Esophagus muscularis mucosa (tissue), 4 donors: ENCODE measurements at regions not wholly inside any gene's neighbourhood (a gene's known extent, or its start where the extent isn't known, plus 50 kb on each side); places are given as distances from the start of the nearest gene placed in this dataset.
"Not testable (repeated sequence)": the region's sequence is repeated elsewhere in the genome, so short reads cannot be mapped to it uniquely, and the experiment has no call there.

Source experiments
- DNase-seq: peaks from one replicate; pipeline ENCODE4 v3.0.0-alpha.2; 2017; ENCODE audit errors: extremely low spot score
- H3K27ac ChIP-seq, 4 donors: fragments of 200-600 bp; sonication (generic); replicated peaks in 1 of 4; 1 replicate in 3 of 4; 2 replicates in 1 of 4; pipeline ENCODE4 v1.5.1; 2016 to 2019; ENCODE audit warnings: mild to moderate bottlenecking in 1 of 4
- H3K27me3 ChIP-seq, 4 donors: fragments of 200-600 bp; sonication (generic); one replicate each; pipeline versions ENCODE4 v1.5.1 to v1.6.0; 2016 to 2019
- H3K36me3 ChIP-seq, 4 donors: fragments of 200-600 bp; sonication (generic); one replicate each; pipeline ENCODE4 v1.5.1; 2016 to 2019
- H3K4me1 ChIP-seq, 4 donors: fragments of 200-600 bp; sonication (generic); one replicate each; pipeline ENCODE4 v1.5.1; 2016 to 2019
- H3K4me3 ChIP-seq, 4 donors: fragments of 200-600 bp; sonication (generic); 1 replicate in 2 of 4; 2 replicates in 2 of 4; pipeline ENCODE4 v1.5.1; 2016 to 2019; ENCODE audit warnings: mild to moderate bottlenecking in 4 of 4, moderate library complexity in 1 of 4
- H3K9me3 ChIP-seq, 4 donors: fragments of 200-600 bp; sonication (generic); 1 replicate in 3 of 4; 2 replicates in 1 of 4; pipeline ENCODE4 v1.5.1; 2016 to 2019
- EP300 ChIP-seq: sonication (generic); formaldehyde crosslinking; IDR thresholded peaks from one replicate; pipeline ENCODE4 v1.6.1; 2017; ENCODE audit warnings: antibody characterized with exemption
- POLR2A ChIP-seq: fragments of 450-650 bp; IDR thresholded peaks from one replicate; pipeline ENCODE4 v1.6.1; 2017; ENCODE audit warnings: antibody characterized with exemption, moderate library complexity, mild to moderate bottlenecking, low read depth
- POLR2AphosphoS5 ChIP-seq, 2 donors: sonication (generic); formaldehyde crosslinking; IDR thresholded peaks; one replicate each; pipeline ENCODE4 v1.6.1; 2017; ENCODE audit warnings: antibody characterized with exemption in 2 of 2
- WGBS: methylation state at CpG from one replicate; pipeline ENCODE4 v1.1.5; 2018; 5-methylcytosine and 5-hydroxymethylcytosine counted together
- intact Hi-C: fragments of 100-400 bp; cut with DNase I; formaldehyde crosslinking; loops from one replicate; pipeline ENCODE4 v1.15.1; 2023
- TF ChIP-seq, protein P1 (sequence below), 3 experiments: fragments of 200-600 bp in 2 of 3; fragments of 450-650 bp in 1 of 3; sonication (generic) in 2 of 3; IDR thresholded peaks; one replicate each; pipeline ENCODE4 v1.5.1; 2017 to 2019; ENCODE audit warnings: antibody characterized with exemption in 3 of 3, mild to moderate bottlenecking in 2 of 3, moderate library complexity in 1 of 3

- no peak overlapping the region for H3K4me3 ChIP-seq
- H3K27ac ChIP-seq: no peak overlapping the region
- H3K4me1 ChIP-seq: no peaks in the 10 kb centered on the region
- intact Hi-C loops: no loop called here
- H3K36me3 ChIP-seq: no peaks in the 10 kb centered on the region
- no peak for DNase-seq
- 94% methylated on average over 1 of the region's 1 CpG for WGBS
- no peaks in the 10 kb centered on the region for H3K27me3 ChIP-seq
- TF ChIP-seq POLR2AphosphoS5 (IDR thresholded peaks at IDR 0.05): no peak
- no peak for TF ChIP-seq EP300
- TF ChIP-seq POLR2A: no peak
- TF ChIP-seq, protein P1, sequence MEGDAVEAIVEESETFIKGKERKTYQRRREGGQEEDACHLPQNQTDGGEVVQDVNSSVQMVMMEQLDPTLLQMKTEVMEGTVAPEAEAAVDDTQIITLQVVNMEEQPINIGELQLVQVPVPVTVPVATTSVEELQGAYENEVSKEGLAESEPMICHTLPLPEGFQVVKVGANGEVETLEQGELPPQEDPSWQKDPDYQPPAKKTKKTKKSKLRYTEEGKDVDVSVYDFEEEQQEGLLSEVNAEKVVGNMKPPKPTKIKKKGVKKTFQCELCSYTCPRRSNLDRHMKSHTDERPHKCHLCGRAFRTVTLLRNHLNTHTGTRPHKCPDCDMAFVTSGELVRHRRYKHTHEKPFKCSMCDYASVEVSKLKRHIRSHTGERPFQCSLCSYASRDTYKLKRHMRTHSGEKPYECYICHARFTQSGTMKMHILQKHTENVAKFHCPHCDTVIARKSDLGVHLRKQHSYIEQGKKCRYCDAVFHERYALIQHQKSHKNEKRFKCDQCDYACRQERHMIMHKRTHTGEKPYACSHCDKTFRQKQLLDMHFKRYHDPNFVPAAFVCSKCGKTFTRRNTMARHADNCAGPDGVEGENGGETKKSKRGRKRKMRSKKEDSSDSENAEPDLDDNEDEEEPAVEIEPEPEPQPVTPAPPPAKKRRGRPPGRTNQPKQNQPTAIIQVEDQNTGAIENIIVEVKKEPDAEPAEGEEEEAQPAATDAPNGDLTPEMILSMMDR (IDR thresholded peaks at IDR 0.05): no peak
- no peaks in the 10 kb centered on the region for H3K9me3 ChIP-seq
Observed at GRCh38 chr7:84865560-84865959, 321.3 kb downstream of the SEMA3D start.

DNA sequence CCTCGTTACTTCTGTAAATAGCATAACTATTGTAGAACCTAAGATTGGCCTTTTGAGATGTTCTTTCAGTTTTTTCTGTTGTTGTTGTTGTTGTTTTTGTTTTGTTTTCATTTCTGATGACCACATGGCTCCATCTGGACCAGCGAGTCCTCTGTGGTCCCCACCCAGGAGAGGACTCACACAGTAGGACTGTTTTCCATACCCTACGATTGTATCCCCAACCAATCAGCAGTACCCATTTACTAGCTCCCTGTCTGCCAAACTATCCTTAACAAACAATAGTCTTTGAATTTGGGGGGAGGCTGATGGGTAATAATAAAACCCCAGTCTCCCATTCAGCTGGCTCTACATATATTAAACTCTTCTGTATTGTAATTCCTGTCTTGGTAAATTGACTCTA lies 329.5 kb downstream of the SEMA3D start:
- 97% methylated on average over 3 of the region's 3 CpGs for WGBS
- Histone ChIP-seq H3K4me1 (no peaks in the 10 kb centered on the region), H3K36me3 (no peaks in the 10 kb centered on the region), H3K4me3 (no peak overlapping the region), H3K27ac (no peak overlapping the region), H3K9me3 (no peaks in the 10 kb centered on the region), H3K27me3 (no peaks in the 10 kb centered on the region)
- intact Hi-C loops: no loop called here
- TF ChIP-seq EP300 (no peak), POLR2AphosphoS5 (IDR thresholded peaks at IDR 0.05) (no peak)
- TF ChIP-seq, protein P1 (IDR thresholded peaks at IDR 0.05): no peak
- no peak for DNase-seq

- Histone ChIP-seq H3K27me3 (no peaks in the 10 kb centered on the region), H3K36me3 (no peaks in the 10 kb centered on the region), H3K4me3 (no peak overlapping the region), H3K27ac (no peak overlapping the region), H3K4me1 (no peaks in the 10 kb centered on the region), H3K9me3 (no peaks in the 10 kb centered on the region)
- TF ChIP-seq POLR2A (no peak), EP300 (no peak), POLR2AphosphoS5 (IDR thresholded peaks at IDR 0.05) (no peak)
- TF ChIP-seq, protein P1 (IDR thresholded peaks at IDR 0.05): no peak
- intact Hi-C loops: no loop called here
- no peak for DNase-seq
Observed at GRCh38 chr7:84855758-84856157, 331.1 kb downstream of the SEMA3D start.

GRCh38 chr7:84848974-84849372 lies 337.9 kb downstream of the SEMA3D start:
- intact Hi-C loops, DNase-seq, H3K27ac ChIP-seq, H3K4me3 ChIP-seq, H3K36me3 ChIP-seq, H3K9me3 ChIP-seq, H3K4me1 ChIP-seq, H3K27me3 ChIP-seq: not testable (repeated sequence)

DNA sequence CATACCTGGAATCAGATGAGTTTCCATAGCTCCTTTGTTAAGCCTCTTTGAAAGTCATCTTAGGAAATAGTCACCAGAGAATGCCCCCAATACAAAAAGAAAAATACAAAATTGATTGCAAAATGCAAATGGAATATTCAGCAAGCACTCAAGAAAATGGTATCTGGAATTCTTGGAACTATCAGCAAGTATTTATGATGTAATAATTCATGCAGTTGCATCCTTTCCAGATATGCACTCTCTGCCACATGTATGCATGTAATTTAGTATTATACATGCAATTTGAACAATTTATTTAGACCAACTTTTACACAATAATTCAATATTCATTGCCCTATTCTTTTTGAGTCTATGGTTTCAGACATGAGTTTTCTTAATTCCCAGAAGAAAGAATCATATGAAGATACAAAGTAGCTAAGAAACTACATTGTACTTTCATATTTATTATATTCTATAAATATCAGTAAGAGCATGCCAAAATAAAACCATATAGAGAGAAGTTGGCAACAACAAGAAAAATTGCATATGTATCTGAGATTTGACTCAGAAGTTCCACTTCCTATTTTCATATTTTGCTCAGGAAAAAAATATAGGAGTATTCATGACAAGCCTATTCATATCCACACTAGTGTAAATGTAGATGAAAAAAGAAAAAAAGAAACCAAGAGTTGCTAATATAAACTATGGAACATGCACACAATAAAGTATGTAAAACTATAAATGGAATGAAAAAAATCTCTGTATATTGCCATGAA lies 338.5 kb downstream of the SEMA3D start:
- Histone ChIP-seq H3K27ac (no peak overlapping the region), H3K36me3 (no peaks in the 10 kb centered on the region), H3K4me3 (no peak overlapping the region), H3K4me1 (no peaks in the 10 kb centered on the region), H3K9me3 (no peaks in the 10 kb centered on the region), H3K27me3 (no peaks in the 10 kb centered on the region)
- DNase-seq: no peak
- intact Hi-C loops: no loop called here
- TF ChIP-seq, protein P1 (IDR thresholded peaks at IDR 0.05): no peak
- no peak for TF ChIP-seq POLR2A
- TF ChIP-seq POLR2AphosphoS5 (IDR thresholded peaks at IDR 0.05): no peak
- no peak for TF ChIP-seq EP300
